Ovary (tissue), 3 donors: ENCODE measurements at regions not wholly inside any gene's neighbourhood (a gene's known extent, or its start where the extent isn't known, plus 50 kb on each side); places are given as distances from the start of the nearest gene placed in this dataset.

Experiments
- CTCF ChIP-seq, 3 donors: fragments of 450-650 bp in 2 of 3; fragments of 200-600 bp in 1 of 3; IDR thresholded peaks; one replicate each; pipeline versions ENCODE4 v1.5.1 to v1.8.0; 2016 to 2022; ENCODE audit warnings: antibody characterized with exemption in 3 of 3, mild to moderate bottlenecking in 1 of 3
- EP300 ChIP-seq: sonication (generic); formaldehyde crosslinking; IDR thresholded peaks from one replicate; pipeline ENCODE4 v1.6.1; 2017; ENCODE audit warnings: antibody characterized with exemption
- donor health status: DM: no; HTN: no; CAD: no.

GRCh38 chr6:170174771-170175643 lies 115.9 kb downstream of the DLL1 start:
- TF ChIP-seq CTCF (IDR thresholded peaks at IDR 0.05) (no peak), EP300 (no peak)
